Right lung (tissue), 2 donors: ENCODE measurements at regions not wholly inside any gene's neighbourhood (a gene's known extent, or its start where the extent isn't known, plus 50 kb on each side); places are given as distances from the start of the nearest gene placed in this dataset.
A peak's percentile ranks its signal among the peaks of the same experiment; 100 is the strongest.

ENCODE experiments used
- DNase-seq, 2 donors: peaks; one replicate each; pipeline ENCODE4 v3.0.0-alpha.2; 2013

GRCh38 chr13:109884462-109884861, 98.1 kb upstream of the IRS2 start:
- DNase-seq: no peak

- no peak for DNase-seq
These were observed 97.1 kb upstream of the IRS2 start for GRCh38 chr13:109883181-109884180.

DNA sequence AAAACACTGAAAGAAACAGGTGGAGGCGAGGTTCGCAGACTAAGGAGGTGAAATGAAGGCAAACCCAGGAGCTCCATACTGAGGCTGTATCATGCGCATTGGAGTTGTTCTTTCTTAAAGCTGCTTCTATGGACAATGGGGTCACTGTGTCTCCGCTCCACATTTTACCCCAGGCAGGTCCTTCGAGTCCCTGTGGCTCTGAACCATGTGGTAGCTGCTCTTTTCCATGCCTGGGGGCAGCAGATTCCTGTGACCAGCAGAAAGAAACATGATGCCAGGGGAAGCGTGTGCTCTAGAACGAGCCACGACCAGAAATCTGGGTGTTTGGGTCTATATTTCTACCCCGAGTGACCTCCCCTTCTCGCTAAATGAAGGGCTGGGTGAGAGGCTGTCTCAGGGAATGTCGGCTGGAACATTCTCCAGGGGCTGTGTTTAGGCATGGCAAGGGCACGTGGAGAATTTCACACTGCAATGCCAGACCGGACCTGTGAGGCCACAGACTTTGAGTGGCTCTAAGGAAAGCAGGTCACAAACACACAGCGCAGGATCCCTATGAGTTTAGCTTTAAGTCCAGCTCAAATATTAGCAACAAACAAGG, 95.7 kb upstream of the IRS2 start:
- DNase-seq: no peak

DNA sequence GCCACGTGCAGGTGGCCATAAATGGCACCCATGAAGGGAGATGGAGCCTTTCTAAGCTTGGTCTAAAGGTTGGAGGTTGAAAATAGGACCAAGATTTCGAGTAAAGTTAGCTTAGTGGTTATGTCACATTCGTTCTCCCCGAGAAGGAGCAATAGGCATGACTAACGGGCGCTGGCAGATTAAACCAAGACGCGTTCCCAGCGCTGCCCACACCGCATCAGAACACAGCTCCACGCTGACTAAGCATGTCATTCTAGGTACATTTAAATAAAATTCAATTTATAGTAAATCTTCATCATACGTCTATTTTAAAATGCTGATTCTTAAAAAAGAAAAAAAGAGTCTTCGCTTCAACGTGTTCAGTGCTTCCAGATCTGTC, 95.0 kb upstream of the IRS2 start:
- no peak for DNase-seq

DNA sequence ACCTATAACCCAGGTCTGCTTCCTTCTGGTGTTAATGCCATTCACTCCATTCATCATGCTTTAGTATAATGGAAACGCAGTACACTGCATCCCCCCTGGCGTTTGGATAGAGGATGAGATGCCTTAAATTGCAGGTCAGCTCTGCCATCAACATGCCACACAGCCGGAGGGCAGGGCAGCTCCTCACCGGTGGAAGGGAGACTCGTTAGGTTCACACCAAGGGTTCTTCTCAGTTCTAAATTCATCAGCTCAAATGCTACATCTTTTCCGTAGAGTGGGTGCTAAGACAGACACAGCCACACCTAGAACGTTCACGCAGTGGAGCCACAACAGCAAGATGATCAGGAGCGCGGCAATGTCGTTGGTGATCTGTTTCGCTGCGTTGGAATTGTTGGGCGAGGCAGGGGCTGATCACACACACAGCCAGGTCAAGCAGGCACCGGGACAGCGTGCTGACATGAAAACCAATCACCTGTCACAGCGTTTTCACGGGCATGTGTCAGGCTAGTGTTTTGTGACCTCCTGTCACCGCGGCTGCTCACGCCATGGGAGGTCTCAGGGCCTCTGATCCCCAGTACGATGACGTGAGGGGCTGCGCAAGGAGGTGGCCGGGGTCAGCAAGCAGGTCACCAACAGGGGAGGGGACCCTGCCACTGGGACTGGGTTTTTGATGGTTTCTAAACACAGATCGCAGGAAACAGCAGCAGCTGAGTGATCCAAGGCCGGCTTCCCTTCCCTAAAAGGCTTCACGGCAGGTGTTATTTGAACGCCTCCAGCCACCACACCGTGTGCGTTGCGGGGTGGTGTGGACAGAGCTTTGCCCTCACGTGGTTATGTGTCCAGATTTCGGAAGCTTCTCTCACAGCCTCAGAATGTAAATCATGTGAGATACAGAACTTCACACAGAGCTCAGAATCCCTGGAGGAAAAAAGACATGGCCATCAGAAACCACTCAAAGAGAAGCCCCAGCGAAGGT, 94.3 kb upstream of the IRS2 start:
- no peak for DNase-seq

DNA sequence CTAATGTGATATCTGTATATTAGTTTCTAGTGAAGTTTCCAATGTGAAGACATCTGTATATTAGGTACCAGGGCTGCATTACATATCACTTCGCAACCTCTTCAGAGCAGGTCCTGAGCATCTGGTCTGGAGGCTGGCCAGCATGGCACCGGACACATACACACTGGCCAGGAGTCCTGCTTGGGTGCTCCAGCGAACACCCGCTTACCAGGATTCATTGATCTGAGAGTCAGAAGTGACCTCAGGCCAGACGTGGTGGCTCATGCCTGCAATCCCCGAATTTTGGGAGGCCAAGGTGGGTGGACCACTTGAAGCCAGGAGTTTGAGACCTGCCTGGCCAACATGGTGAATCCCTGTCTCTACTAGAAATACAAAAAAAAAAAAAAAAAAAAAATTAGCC, 93.0 kb upstream of the IRS2 start:
- DNase-seq: no peak

GRCh38 chr13:109877809-109878208, 91.4 kb upstream of the IRS2 start:
- DNase-seq: no peak

- no peak for DNase-seq
These were observed 89.4 kb upstream of the IRS2 start for GRCh38 chr13:109875746-109876145.

DNA sequence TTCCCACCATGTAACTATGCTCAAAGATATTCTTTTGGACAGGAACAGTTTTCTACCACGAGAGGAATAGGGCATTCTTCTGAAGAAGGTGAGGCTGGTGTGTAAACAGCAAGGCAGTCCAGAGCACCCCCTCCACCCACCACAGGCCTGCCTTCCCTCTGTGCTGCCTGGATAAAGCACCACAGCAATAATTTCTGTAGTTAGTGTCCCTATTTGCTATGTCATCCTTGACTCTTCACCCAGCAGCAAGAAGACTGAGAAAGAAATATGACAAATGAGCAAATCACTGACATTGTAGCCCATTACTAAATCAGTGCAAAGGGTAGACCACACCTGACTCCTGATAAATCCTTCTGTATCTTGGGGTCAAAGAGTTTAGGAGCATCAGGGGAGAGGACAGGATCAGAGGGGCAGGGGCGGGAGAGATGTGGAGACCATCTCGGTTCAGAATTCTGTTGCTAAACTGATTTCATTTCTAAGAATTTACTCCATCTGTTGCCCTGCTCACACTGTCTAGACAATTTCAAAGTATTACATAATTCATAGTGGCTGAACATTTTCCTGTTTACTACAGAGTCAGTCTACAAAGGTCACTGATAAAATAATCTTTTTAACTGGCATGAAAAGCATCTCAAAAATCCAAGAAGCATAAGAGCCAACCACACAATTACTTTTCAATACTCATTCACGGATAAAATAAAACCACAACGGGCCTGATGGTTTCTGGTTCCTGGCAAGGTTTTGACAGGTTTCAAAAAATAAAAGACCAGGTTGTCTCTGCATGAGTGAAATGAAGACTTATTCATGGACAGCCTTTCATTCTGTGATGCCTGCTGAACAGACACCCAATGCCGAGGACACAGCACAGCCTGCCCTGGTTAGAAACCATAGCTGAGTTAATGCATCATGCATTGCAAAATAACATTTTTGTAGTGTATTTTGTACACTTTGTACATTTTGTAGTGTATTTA, 88.4 kb upstream of the IRS2 start:
- DNase-seq: no peak

DNA sequence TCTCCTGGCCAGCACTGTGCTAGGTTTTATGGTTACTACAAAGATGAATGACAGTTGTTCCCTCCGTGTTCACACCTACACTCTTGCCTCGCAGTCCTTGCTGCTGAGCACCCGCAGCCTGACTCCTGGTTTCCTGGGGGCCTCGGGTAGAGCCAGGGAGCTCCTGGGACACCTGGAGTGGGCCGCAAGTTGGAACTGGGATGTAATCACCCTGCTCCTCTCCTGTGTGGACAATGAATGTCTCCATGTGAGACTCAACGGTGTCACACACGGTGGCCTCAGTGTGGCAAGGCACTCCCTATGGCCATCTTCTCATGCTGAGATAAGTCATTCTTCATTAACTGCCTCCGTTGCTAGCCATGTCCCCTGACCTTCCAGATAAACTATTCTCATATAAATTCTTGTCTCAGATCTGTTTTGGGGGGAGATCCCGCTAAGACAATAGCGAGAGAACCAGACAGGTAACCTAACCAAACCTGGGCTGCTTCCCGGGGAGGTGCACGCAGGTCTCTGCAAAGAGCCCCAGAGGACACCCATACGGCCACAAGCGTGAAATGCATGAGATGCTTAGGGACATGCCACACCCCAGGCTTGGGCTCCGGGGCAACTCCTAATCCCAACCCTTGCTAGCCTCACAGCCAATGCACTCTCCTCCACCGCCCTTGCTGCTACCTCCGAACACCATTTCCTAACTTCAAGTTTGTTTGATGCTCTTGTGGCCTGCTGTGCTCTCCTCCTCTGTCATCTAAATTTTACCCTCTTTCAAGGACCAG, 87.2 kb upstream of the IRS2 start:
- no peak for DNase-seq

GRCh38 chr13:109872864-109873263, 86.5 kb upstream of the IRS2 start:
- no peak for DNase-seq

- DNase-seq: no peak
These were observed 84.5 kb upstream of the IRS2 start for GRCh38 chr13:109870696-109871370.

- no peak for DNase-seq
These were observed 83.9 kb upstream of the IRS2 start for GRCh38 chr13:109870274-109870673.

DNA sequence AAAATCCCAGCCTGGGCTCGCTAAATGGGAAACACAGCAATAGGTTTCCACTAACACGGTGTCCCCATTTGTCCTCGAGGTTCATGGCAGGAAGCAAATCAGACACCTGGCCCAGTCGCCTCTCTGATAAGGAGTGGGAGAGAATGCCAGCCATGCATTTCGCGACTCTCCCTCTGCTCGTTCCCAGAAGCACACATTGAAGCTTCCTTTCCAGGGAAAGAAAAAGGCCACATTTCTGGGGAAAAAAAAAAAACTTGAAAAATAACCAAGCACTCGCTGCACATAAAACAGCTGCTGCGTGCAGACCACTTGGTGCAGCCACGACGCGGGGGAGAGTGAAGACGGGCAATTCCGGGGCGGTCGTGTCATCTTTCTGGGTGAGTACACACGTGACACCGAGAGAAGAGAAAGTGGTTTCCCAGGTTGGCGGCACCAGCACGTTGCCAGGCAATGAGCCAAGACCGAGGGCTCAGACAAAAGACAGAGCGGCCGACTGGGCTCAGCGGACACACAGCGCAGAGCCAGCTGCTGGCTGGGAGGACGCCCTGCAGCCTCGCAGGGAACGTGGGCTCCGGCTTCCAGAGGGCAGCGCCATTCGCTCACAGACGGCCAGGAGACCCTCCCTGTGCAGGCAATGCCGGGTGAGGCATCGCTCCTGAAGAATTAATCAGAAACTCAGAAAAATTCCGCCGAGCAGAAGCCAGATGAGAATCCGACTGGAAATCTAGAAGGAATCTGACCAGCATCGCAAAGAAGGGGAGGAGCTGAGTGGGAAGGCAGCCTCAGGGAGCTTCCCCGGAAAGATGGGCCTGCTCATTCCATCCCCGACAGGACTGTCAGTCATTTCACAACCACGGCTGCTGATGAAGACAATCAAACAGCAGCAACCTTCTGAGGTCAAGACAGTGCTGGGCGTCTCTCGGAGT, 83.2 kb upstream of the IRS2 start:
- peak; percentile 52 to 60 for DNase-seq

DNA sequence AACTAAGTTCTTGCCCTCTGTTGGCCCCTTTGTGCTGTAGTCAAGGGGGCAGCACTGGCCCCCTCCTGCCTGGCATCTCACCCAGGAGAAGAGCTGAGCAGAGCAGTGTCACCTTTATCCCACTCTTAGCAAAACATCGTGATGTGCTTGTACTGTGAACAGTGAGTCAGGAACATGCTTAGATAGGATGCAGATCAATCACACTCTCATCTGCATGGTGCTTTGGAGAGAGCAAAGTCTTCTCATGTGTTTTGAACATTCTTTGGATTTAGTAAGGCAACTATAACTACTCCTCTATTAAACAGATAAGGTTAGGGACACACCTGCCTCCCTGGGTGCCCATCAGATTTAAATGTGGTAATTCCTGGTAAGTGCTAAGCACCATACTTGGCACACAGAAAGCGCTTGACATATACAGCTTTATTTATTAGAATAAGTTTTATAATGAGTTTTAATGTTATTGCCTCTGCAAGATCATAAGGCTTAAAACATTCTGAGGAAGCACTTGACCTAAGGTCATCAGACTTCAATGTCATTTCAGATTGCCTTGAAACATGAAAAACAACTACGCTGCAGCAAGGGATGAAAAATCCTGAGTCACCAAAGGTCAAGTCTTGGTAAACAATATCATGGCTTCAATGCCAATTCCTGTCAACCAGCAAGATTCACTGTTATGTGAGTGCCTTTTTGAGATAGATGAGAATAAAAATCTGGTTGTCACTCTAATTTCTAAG, 82.4 kb upstream of the IRS2 start:
- no peak for DNase-seq

GRCh38 chr13:109867766-109868165, 81.4 kb upstream of the IRS2 start:
- DNase-seq: no peak

DNA sequence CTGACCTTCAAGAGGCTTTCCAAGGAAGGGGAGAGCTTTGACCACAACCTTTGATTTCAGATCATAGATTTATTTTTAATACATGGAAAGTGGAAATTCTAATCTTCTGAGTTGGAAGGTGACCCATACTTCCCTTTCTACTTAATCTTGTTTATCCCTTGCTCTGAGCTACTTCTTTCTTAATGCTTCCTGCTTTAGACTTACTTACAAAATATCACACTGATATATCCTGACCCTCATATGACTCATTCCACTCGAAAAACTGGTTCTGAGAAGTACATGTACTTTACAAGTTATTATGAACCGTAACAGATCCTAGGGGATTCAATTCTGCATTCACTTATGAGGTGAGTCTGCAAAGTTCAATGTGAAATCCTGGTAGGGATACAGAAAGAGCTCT, 76.2 kb upstream of the IRS2 start:
- peak in 1 of 2 donors; percentile 24 for DNase-seq

DNA sequence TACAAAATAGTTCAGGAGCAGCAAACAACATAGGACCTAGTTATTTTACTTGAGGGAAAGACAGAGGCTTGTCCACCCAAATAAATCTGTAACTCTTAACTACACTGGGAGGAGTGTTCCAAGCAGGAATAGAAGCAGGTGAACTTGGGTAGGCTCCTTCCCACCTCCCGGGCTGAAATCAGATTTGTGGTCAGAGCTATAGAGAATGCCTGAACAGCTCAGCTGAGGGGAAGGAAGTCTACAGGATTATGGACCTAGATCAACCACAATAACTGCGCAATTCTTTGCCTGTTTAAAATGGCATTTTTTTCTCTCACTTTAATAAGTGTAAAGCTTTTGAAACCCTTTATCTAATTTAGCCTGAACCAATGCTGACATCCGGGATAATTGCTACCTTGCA, 73.5 kb upstream of the IRS2 start:
- no peak for DNase-seq
